HepG2 (cell line): ENCODE measurements at regions not wholly inside any gene's neighbourhood (a gene's known extent, or its start where the extent isn't known, plus 50 kb on each side); places are given as distances from the start of the nearest gene placed in this dataset.

Experiments used
- ADNP ChIP-seq: sonication (generic); formaldehyde crosslinking; IDR thresholded peaks from 2 replicates; pipeline ENCODE4 v1.4.0; 2020; ENCODE audit warnings: missing genetic modification reagents
- ELF1 ChIP-seq: sonication (generic); formaldehyde crosslinking; IDR thresholded peaks from 2 replicates; pipeline ENCODE4 v1.4.0; 2020; ENCODE audit warnings: missing genetic modification reagents
- ZNF7 ChIP-seq: IDR thresholded peaks from 2 replicates; pipeline ENCODE4 v1.6.1; 2016; ENCODE audit warnings: missing biosample characterization, missing genetic modification reagents
- ZSCAN20 ChIP-seq: sonication (generic); formaldehyde crosslinking; IDR thresholded peaks from 2 replicates; pipeline ENCODE4 v1.4.0; 2020; ENCODE audit warnings: missing genetic modification reagents, mild to moderate bottlenecking, borderline replicate concordance

DNA sequence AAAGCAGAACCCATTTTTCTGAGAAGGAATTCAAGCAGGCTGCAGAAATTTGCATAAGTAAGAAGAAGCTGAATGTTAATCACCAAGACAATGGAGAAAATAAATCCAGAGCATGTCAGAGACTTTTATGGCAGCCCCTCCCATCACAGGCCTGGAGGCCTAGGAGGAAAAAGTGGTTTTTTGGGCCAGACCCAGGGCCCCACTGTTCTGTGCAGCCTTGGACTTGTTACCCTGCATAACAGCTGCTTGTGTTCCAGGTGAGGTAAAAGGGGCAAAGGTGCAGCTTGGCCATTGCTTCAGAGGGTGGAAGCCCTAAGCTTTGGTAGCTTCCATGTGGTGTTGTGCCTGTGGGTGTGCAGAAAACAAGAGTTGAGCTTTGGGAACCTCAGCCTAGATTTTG lies 1516.2 kb upstream of the PCDH10 start:
- no peak for TF ChIP-seq ELF1 (CRISPR knock-in tag)
- TF ChIP-seq ZNF7 (CRISPR knock-in tag): no peak
- no peak for TF ChIP-seq ADNP (CRISPR knock-in tag)
- TF ChIP-seq ZSCAN20 (CRISPR knock-in tag): no peak
